Smooth muscle cell (in vitro differentiated cells): ENCODE measurements at regions not wholly inside any gene's neighbourhood (a gene's known extent, or its start where the extent isn't known, plus 50 kb on each side); places are given as distances from the start of the nearest gene placed in this dataset.

Experiments
- DNase-seq: peaks from one replicate; lab custom pipeline; 2025; ENCODE audit not compliant: unreplicated experiment; lab: John Stamatoyannopoulos, UW
- H2AFZ ChIP-seq: fragments of 200-600 bp; sonication (generic); 2 replicates; pipeline ENCODE4 v1.6.0; 2016; ENCODE audit warnings: antibody characterized with exemption, low read depth, mild to moderate bottlenecking
- H3F3A ChIP-seq: fragments of 200-600 bp; sonication (generic); 2 replicates; pipeline ENCODE4 v1.6.0; 2017; ENCODE audit warnings: antibody characterized with exemption, low read depth
- H3K27ac ChIP-seq: fragments of 200-600 bp; sonication (generic); 2 replicates; pipeline ENCODE4 v1.5.1; 2016; ENCODE audit warnings: low read depth, mild to moderate bottlenecking
- H3K27me3 ChIP-seq: fragments of 200-600 bp; sonication (generic); 2 replicates; pipeline ENCODE4 v1.6.1; 2016; ENCODE audit warnings: low read depth, mild to moderate bottlenecking
- H3K36me3 ChIP-seq: fragments of 200-600 bp; sonication (generic); 2 replicates; pipeline ENCODE4 v1.5.1; 2016; ENCODE audit warnings: low read depth
- H3K4me1 ChIP-seq: fragments of 200-600 bp; sonication (generic); 2 replicates; pipeline ENCODE4 v1.5.1; 2016; ENCODE audit warnings: low read depth
- H3K4me2 ChIP-seq: fragments of 200-600 bp; sonication (generic); 2 replicates; pipeline ENCODE4 v1.6.0; 2016; ENCODE audit warnings: mild to moderate bottlenecking
- H3K4me3 ChIP-seq: fragments of 200-600 bp; sonication (generic); 2 replicates; pipeline ENCODE4 v1.5.1; 2016; ENCODE audit warnings: mild to moderate bottlenecking
- H3K79me2 ChIP-seq: fragments of 200-600 bp; sonication (generic); 2 replicates; pipeline ENCODE4 v1.6.0; 2016; ENCODE audit warnings: low read depth, mild to moderate bottlenecking
- H3K9ac ChIP-seq: fragments of 200-600 bp; sonication (generic); 2 replicates; pipeline ENCODE4 v1.6.0; 2016; ENCODE audit warnings: low read depth
- H3K9me3 ChIP-seq: fragments of 200-600 bp; sonication (generic); replicated peaks from 2 replicates; pipeline ENCODE4 v1.5.1; 2016; ENCODE audit warnings: low read depth
- H4K20me1 ChIP-seq: fragments of 200-600 bp; sonication (generic); 2 replicates; pipeline ENCODE4 v1.6.0; 2016; ENCODE audit warnings: low read depth
- WGBS: methylation state at CpG from one replicate; pipeline ENCODE4 v1.1.7; 2016; ENCODE audit warnings: low lambda C conversion rate; 5-methylcytosine and 5-hydroxymethylcytosine counted together
- TF ChIP-seq, protein P1 (sequence below): fragments of 200-600 bp; sonication (generic); IDR thresholded peaks from 2 replicates; pipeline ENCODE4 v1.5.1; 2017; ENCODE audit warnings: borderline replicate concordance, mild to moderate bottlenecking, antibody characterized with exemption; ENCODE audit not compliant: insufficient read depth, poor library complexity, severe bottlenecking

DNA sequence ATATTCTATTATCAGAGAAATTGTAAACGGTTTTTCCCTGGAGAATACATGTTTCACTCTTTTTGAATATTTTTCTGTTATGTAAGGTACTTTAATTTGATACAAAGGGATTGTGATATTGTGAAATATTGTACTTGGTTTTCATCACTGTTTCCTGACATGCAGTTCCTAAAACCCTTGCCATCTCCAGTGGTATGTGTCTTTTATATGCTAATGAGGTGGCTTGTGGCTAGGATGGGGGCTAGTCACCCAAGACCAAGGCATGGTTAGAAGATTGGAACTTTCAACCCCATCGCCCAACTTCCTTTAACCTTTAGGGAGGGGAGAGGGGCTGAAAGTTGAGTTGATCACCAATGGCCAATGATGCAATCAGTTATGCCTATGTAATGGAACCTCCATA is 160.6 kb downstream of the TAF11L14 start:
- TF ChIP-seq, protein P1, sequence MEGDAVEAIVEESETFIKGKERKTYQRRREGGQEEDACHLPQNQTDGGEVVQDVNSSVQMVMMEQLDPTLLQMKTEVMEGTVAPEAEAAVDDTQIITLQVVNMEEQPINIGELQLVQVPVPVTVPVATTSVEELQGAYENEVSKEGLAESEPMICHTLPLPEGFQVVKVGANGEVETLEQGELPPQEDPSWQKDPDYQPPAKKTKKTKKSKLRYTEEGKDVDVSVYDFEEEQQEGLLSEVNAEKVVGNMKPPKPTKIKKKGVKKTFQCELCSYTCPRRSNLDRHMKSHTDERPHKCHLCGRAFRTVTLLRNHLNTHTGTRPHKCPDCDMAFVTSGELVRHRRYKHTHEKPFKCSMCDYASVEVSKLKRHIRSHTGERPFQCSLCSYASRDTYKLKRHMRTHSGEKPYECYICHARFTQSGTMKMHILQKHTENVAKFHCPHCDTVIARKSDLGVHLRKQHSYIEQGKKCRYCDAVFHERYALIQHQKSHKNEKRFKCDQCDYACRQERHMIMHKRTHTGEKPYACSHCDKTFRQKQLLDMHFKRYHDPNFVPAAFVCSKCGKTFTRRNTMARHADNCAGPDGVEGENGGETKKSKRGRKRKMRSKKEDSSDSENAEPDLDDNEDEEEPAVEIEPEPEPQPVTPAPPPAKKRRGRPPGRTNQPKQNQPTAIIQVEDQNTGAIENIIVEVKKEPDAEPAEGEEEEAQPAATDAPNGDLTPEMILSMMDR, result no peak
- Histone ChIP-seq H2AFZ (no peak overlapping the region), H3K9ac (no peak overlapping the region), H3K4me3 (no peak overlapping the region), H4K20me1 (no peaks in the 10 kb centered on the region), H3K27me3 (no peaks in the 10 kb centered on the region), H3K27ac (no peak overlapping the region), H3K4me1 (peaks cover 4% of the 10 kb centered on the region), H3K4me2 (no peak overlapping the region), H3F3A (no peaks in the 10 kb centered on the region), H3K36me3 (no peaks in the 10 kb centered on the region), H3K79me2 (no peaks in the 10 kb centered on the region), H3K9me3 (no peaks in the 10 kb centered on the region)
- WGBS, result 89% methylated on average over 2 of the region's 2 CpGs
- no peak for DNase-seq

DNA sequence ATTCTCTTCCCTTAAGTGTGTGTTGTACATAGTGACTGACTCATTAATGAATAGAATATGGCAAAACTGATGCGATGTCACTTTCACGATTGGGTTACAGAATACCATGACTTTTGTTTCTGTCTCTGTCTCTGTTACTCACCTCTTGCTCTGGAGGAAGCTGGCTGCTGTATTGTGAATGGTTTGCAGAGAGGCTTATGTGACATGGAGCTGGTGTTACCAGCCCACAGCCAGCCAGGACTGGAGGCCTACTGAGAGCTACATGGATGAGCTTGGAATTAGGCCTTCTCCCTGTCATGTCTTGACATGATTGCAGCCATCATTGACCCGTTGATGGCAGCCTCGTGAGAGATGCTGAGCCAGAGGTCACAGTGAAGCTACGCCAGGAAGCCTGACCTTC is 161.9 kb downstream of the TAF11L14 start:
- no peaks in the 10 kb centered on the region for H4K20me1 ChIP-seq
- H3K4me3 ChIP-seq, result no peak overlapping the region
- no peak overlapping the region for H2AFZ ChIP-seq
- WGBS, result 72% methylated on average over 5 of the region's 5 CpGs
- H3K4me2 ChIP-seq, result no peak overlapping the region
- no peaks in the 10 kb centered on the region for H3F3A ChIP-seq
- H3K9me3 ChIP-seq, result no peaks in the 10 kb centered on the region
- H3K79me2 ChIP-seq, result no peaks in the 10 kb centered on the region
- H3K9ac ChIP-seq, result no peak overlapping the region
- H3K36me3 ChIP-seq, result no peaks in the 10 kb centered on the region
- peaks cover 4% of the 10 kb centered on the region for H3K4me1 ChIP-seq
- no peak for DNase-seq
- TF ChIP-seq, protein P1, result no peak
- no peak overlapping the region for H3K27ac ChIP-seq
- H3K27me3 ChIP-seq, result no peaks in the 10 kb centered on the region

DNA sequence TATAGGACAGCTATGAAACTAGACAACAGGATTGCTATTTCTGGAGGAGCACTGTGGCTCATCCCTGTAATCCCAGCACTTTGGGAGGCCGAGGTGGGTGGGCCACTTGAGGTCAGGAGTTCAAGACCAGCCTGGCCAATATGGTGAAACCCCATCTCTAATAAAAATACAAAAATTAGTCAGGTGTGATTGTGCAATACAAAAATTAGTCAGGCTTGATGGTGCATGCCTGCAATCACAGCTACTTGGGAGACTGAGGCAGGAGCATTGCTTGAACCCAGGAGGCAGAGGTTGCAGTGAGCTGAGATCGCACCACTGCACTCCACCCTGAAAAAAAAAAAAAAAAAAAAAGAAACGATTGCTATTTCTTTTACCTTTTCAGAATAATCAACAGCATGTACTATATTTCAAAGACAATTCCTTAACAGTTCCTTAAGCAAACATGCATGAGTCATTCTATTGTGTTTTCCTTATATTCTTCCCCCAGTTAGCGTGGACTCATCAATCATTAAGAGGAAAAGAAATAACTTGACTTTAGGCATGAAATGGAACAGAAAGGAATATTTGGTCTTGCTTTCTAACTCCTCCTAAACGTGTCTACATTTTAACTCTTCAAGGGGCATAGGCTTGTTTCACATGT is 162.6 kb downstream of the TAF11L14 start:
- 76% methylated on average over 5 of the region's 5 CpGs for WGBS
- Histone ChIP-seq H3K4me2 (no peak overlapping the region), H3K4me1 (peaks cover 10% of the 10 kb centered on the region), H3F3A (no peaks in the 10 kb centered on the region), H2AFZ (no peak overlapping the region), H3K27ac (no peak overlapping the region), H4K20me1 (no peaks in the 10 kb centered on the region), H3K9ac (no peak overlapping the region), H3K4me3 (no peak overlapping the region), H3K36me3 (no peaks in the 10 kb centered on the region), H3K9me3 (no peaks in the 10 kb centered on the region), H3K79me2 (no peaks in the 10 kb centered on the region), H3K27me3 (peaks cover 2% of the 10 kb centered on the region)
- TF ChIP-seq, protein P1, result no peak
- no peak for DNase-seq

DNA sequence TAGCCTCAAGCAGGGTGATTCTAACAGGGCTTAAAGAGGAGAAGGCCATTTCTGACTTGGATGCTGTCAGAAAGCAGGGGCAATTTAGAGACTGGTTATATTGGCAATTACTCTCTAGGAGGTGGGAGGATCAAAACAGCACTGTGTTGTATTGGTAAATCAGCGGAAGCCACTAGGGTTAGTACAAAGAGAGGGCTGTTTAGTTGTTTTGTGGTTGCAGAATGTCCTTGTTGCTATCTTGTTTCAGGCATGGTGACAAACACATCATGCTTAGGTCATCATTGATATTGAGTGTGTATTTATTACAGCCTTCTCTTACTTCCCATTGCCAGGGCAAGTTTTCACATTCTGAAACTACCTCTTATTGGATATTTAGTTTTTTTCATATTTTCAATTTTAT is 165.3 kb downstream of the TAF11L14 start:
- no peaks in the 10 kb centered on the region for H3K9me3 ChIP-seq
- H3K4me1 ChIP-seq, result peaks cover 30% of the 10 kb centered on the region
- TF ChIP-seq, protein P1, result no peak
- H3K27ac ChIP-seq, result no peak overlapping the region
- no peak overlapping the region for H3K4me3 ChIP-seq
- H4K20me1 ChIP-seq, result no peaks in the 10 kb centered on the region
- WGBS, result 90% methylated on average over 1 of the region's 1 CpG
- no peak overlapping the region for H3K4me2 ChIP-seq
- H3F3A ChIP-seq, result no peaks in the 10 kb centered on the region
- no peak overlapping the region for H3K9ac ChIP-seq
- H2AFZ ChIP-seq, result no peak overlapping the region
- no peaks in the 10 kb centered on the region for H3K79me2 ChIP-seq
- H3K36me3 ChIP-seq, result no peaks in the 10 kb centered on the region
- peaks cover 4% of the 10 kb centered on the region for H3K27me3 ChIP-seq
- DNase-seq, result no peak
